Neural crest cell (in vitro differentiated cells): ENCODE measurements at regions not wholly inside any gene's neighbourhood (a gene's known extent, or its start where the extent isn't known, plus 50 kb on each side); places are given as distances from the start of the nearest gene placed in this dataset.

Experiments
- DNase-seq: peaks from one replicate; pipeline ENCODE4 v3.0.0; 2021; ENCODE audit warnings: low read depth, mixed read lengths, low spot score
- H3K27ac Mint-ChIP-seq: one replicate; pipeline ENCODE4 v1.8.0; 2021; ENCODE audit warnings: mild to moderate bottlenecking, mixed read lengths; ENCODE audit not compliant: unreplicated experiment
- H3K27me3 Mint-ChIP-seq: 2 replicates; pipeline ENCODE4 v1.8.0; 2021; ENCODE audit warnings: low read depth, mild to moderate bottlenecking, mixed read lengths
- H3K36me3 Mint-ChIP-seq: 2 replicates; pipeline ENCODE4 v1.8.0; 2021; ENCODE audit warnings: low read depth, mild to moderate bottlenecking, mixed read lengths
- H3K4me1 Mint-ChIP-seq: 2 replicates; pipeline ENCODE4 v1.8.0; 2021; ENCODE audit warnings: mixed read lengths
- H3K4me3 Mint-ChIP-seq: one replicate; pipeline ENCODE4 v1.8.0; 2021; ENCODE audit warnings: mild to moderate bottlenecking, mixed read lengths
- H3K9me3 Mint-ChIP-seq: 2 replicates; pipeline ENCODE4 v1.8.0; 2021; ENCODE audit warnings: mixed read lengths
- CTCF ChIP-seq: fragments of 200-600 bp; sonication (generic); conservative IDR thresholded peaks from 2 replicates; pipeline ENCODE4 v1.5.0; 2021; ENCODE audit warnings: antibody characterized with exemption, mild to moderate bottlenecking

DNA sequence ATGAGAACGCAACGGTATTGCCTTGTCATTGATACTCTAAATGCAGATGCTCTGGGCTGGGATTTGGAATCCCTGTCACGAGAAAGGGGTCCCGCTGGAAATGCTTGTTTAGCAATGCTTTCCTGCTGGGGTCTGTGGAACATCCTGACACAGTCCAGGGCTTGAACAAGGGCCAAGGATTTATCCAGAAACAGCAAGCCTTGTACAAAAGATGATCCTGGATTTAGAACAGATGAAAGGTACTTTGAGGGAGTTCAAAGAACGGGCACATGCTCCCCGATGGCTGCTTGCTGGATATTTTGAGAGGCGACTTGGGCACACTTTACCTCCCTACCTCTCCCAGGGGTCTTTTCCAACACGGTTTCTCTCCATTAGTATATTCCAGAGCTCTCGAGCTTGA, 108.1 kb upstream of the CELF4 start:
- DNase-seq: no peak
- no peak overlapping the region for H3K4me3 Mint-ChIP-seq
- no peak for TF ChIP-seq CTCF
- H3K9me3 Mint-ChIP-seq: peaks cover 4% of the 10 kb centered on the region
- no peaks in the 10 kb centered on the region for H3K27me3 Mint-ChIP-seq
- peaks cover 9% of the 10 kb centered on the region for H3K4me1 Mint-ChIP-seq
- H3K36me3 Mint-ChIP-seq: no peaks in the 10 kb centered on the region
- H3K27ac Mint-ChIP-seq: no peak overlapping the region

- DNase-seq: no peak
- H3K4me3 Mint-ChIP-seq: no peak overlapping the region
- peaks cover 4% of the 10 kb centered on the region for H3K9me3 Mint-ChIP-seq
- TF ChIP-seq CTCF: no peak
- peaks cover 12% of the 10 kb centered on the region for H3K4me1 Mint-ChIP-seq
- no peak overlapping the region for H3K27ac Mint-ChIP-seq
- no peaks in the 10 kb centered on the region for H3K36me3 Mint-ChIP-seq
- no peaks in the 10 kb centered on the region for H3K27me3 Mint-ChIP-seq
These were observed 107.5 kb upstream of the CELF4 start for GRCh38 chr18:37672932-37673595.

DNA sequence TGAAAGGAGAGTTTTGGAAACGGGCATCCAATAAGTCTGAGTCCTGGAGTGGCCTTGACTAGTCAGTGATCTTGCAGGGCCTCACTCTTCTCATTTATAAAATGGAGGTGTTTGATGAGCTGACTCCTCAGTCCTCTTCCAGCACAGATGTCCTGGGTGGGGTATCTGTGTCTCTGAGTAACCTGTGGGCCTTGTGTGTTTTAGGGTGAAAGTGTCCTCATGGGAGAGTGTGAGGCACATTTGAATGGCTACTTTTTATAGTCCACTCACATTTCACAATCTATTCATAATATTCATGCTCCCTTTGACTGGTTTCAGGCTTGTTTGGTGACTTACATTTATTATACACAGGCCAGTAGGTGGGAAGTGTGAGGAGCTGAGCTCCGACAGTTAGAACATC, 106.4 kb upstream of the CELF4 start:
- DNase-seq: no peak
- no peak overlapping the region for H3K27ac Mint-ChIP-seq
- peaks cover 4% of the 10 kb centered on the region for H3K9me3 Mint-ChIP-seq
- H3K27me3 Mint-ChIP-seq: no peaks in the 10 kb centered on the region
- H3K36me3 Mint-ChIP-seq: no peaks in the 10 kb centered on the region
- no peak for TF ChIP-seq CTCF
- no peak overlapping the region for H3K4me3 Mint-ChIP-seq
- peaks cover 22% of the 10 kb centered on the region for H3K4me1 Mint-ChIP-seq

- H3K4me3 Mint-ChIP-seq: no peak overlapping the region
- no peaks in the 10 kb centered on the region for H3K36me3 Mint-ChIP-seq
- H3K27me3 Mint-ChIP-seq: no peaks in the 10 kb centered on the region
- TF ChIP-seq CTCF: no peak
- peaks cover 24% of the 10 kb centered on the region for H3K4me1 Mint-ChIP-seq
- H3K27ac Mint-ChIP-seq: no peak overlapping the region
- no peak for DNase-seq
- peaks cover 4% of the 10 kb centered on the region for H3K9me3 Mint-ChIP-seq
These were observed 105.9 kb upstream of the CELF4 start for GRCh38 chr18:37671530-37671929.

- Mint-ChIP-seq H3K27ac (no peak overlapping the region), H3K27me3 (no peaks in the 10 kb centered on the region), H3K36me3 (no peaks in the 10 kb centered on the region), H3K9me3 (peaks cover 4% of the 10 kb centered on the region), H3K4me3 (no peak overlapping the region), H3K4me1 (peaks cover 28% of the 10 kb centered on the region)
- no peak for DNase-seq
- TF ChIP-seq CTCF: no peak
These were observed 105.5 kb upstream of the CELF4 start for GRCh38 chr18:37671119-37671518.
